ENCODE measurements at regions not wholly inside any gene's neighbourhood (a gene's known extent, or its start where the extent isn't known, plus 50 kb on each side); places are given as distances from the start of the nearest gene placed in this dataset.

GRCh38 chr10:123433539-123433938 lies 232.6 kb upstream of the GPR26 start:
- no peaks in the 10 kb centered on the region for H3K79me2 ChIP-seq (ENCODE audit: insufficient read depth)
- no peaks in the 10 kb centered on the region for H4K20me1 ChIP-seq (ENCODE audit: insufficient read depth)
- H2AFZ ChIP-seq = no peak overlapping the region
- H3K9me3 ChIP-seq (ENCODE audit: low read depth) = no peaks in the 10 kb centered on the region
- no peak overlapping the region for H3K27ac ChIP-seq
- TF ChIP-seq EZH2phosphoT487 (IDR thresholded peaks at IDR 0.05; ENCODE audit: insufficient read depth, low read depth) = no peak
- no peak for TF ChIP-seq EZH2 (IDR thresholded peaks at IDR 0.05; ENCODE audit: insufficient read depth, poor library complexity, severe bottlenecking)
- H3K27me3 ChIP-seq (replicated peaks; ENCODE audit: insufficient read depth) = peaks cover 13% of the 10 kb centered on the region; the same call in 1 of the 2 replicates
- DNase-seq = no peak
- in situ Hi-C loops (cut with MboI) = no loop called here
- no peaks in the 10 kb centered on the region for H3K4me1 ChIP-seq (ENCODE audit: insufficient read depth)
- no peak overlapping the region for H3K4me2 ChIP-seq (ENCODE audit: unreplicated experiment)
- WGBS, 2 experiments (ENCODE audit: low coverage in 1 of 2, low lambda C conversion rate in 2 of 2, missing lambda C conversion rate in 2 of 2) = 22 to 26% methylated on average over 6 of the region's 6 CpGs
- no peaks in the 10 kb centered on the region for H3K36me3 ChIP-seq (ENCODE audit: low read depth)
- H3K4me3 ChIP-seq = no peak overlapping the region
- H3K9ac ChIP-seq = no peak overlapping the region
- no peaks in the 10 kb centered on the region for H3F3A ChIP-seq (ENCODE audit: insufficient read depth)
- H3K9me2 ChIP-seq (ENCODE audit: insufficient read depth) = no peaks in the 10 kb centered on the region

DNA sequence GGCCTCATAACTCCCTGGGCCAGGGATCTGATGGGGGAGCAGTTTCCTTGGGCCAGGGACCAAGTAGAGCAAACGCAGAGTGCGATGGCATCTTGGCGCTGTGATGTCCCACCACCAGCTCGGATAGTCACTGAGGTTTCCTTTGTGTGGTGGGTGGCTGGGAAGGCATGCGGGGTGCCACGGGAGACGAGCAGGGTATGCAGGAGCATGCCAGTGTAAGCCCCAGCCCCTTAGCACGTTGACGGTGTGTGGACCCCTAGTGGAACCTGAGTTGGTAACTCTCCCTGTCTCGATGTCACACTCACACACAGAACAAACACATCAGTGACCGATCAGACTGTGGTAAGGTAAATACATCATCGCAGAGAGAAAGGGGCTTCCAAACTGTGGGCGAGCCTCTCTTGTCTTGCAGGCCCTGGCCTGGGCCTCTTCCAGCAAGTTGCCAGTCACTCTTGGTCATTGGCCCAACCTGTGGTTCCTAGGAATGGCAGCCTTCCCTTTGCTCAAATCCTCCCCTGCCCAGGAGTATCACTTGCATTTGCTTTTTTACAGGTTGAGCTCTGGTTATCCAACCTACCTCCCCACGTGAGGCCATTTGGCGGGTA lies 231.6 kb upstream of the GPR26 start:
- Histone ChIP-seq H3K9ac (no peak overlapping the region), H4K20me1 (ENCODE audit: insufficient read depth) (no peaks in the 10 kb centered on the region), H3K79me2 (ENCODE audit: insufficient read depth) (no peaks in the 10 kb centered on the region), H3K27me3 (replicated peaks; ENCODE audit: insufficient read depth) (peaks cover 8% of the 10 kb centered on the region; the same call in 1 of the 2 replicates), H3K4me3 (no peak overlapping the region), H3F3A (ENCODE audit: insufficient read depth) (no peaks in the 10 kb centered on the region), H3K9me2 (ENCODE audit: insufficient read depth) (no peaks in the 10 kb centered on the region), H3K36me3 (ENCODE audit: low read depth) (no peaks in the 10 kb centered on the region), H3K9me3 (ENCODE audit: low read depth) (no peaks in the 10 kb centered on the region), H3K4me1 (ENCODE audit: insufficient read depth) (no peaks in the 10 kb centered on the region), H3K4me2 (ENCODE audit: unreplicated experiment) (no peak overlapping the region), H3K27ac (no peak overlapping the region), H2AFZ (no peak overlapping the region)
- in situ Hi-C loops (cut with MboI) = no loop called here
- TF ChIP-seq EZH2 (IDR thresholded peaks at IDR 0.05; ENCODE audit: insufficient read depth, poor library complexity, severe bottlenecking) (no peak), EZH2phosphoT487 (IDR thresholded peaks at IDR 0.05; ENCODE audit: insufficient read depth, low read depth) (no peak)
- no peak for DNase-seq
- WGBS, 2 experiments (ENCODE audit: low coverage in 1 of 2, low lambda C conversion rate in 2 of 2, missing lambda C conversion rate in 2 of 2) = 48 to 49% methylated on average over 15 of the region's 15 CpGs

DNA sequence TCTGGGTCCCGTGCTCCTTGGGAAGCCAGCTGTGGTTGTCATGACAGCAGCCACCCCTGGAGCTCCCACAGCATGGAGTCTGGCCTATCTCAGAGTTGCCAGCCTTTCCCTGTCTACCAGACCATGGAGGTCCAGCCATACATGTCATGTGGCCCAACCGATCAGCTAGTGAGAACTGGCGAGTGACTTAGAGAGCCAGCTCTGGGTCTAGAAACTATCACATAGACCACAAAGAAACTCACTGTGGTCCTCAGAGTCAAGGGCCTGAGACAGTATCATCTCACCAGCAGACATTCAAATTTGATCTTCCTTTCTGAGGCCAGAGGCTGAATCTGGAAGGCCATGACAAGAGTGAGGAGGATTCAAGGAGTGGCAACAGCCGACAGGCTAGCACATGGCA lies 223.3 kb upstream of the GPR26 start:
- H3K27me3 ChIP-seq (replicated peaks; ENCODE audit: insufficient read depth) = no peaks in the 10 kb centered on the region
- in situ Hi-C loops (cut with MboI) = no loop called here
- H3F3A ChIP-seq (ENCODE audit: insufficient read depth) = no peaks in the 10 kb centered on the region
- H2AFZ ChIP-seq = no peak overlapping the region
- no peak overlapping the region for H3K9ac ChIP-seq
- no peaks in the 10 kb centered on the region for H4K20me1 ChIP-seq (ENCODE audit: insufficient read depth)
- H3K9me2 ChIP-seq (ENCODE audit: insufficient read depth) = no peaks in the 10 kb centered on the region
- no peaks in the 10 kb centered on the region for H3K9me3 ChIP-seq (ENCODE audit: low read depth)
- H3K4me3 ChIP-seq = no peak overlapping the region
- H3K79me2 ChIP-seq (ENCODE audit: insufficient read depth) = no peaks in the 10 kb centered on the region
- no peaks in the 10 kb centered on the region for H3K36me3 ChIP-seq (ENCODE audit: low read depth)
- DNase-seq = no peak
- WGBS, 2 experiments (ENCODE audit: low coverage in 1 of 2, low lambda C conversion rate in 2 of 2, missing lambda C conversion rate in 2 of 2) = 31 to 35% methylated on average over 4 of the region's 4 CpGs
- H3K4me1 ChIP-seq (ENCODE audit: insufficient read depth) = no peaks in the 10 kb centered on the region
- H3K27ac ChIP-seq = no peak overlapping the region
- no peak for TF ChIP-seq EZH2phosphoT487 (IDR thresholded peaks at IDR 0.05; ENCODE audit: insufficient read depth, low read depth)
- TF ChIP-seq EZH2 (IDR thresholded peaks at IDR 0.05; ENCODE audit: insufficient read depth, poor library complexity, severe bottlenecking) = no peak
- H3K4me2 ChIP-seq (ENCODE audit: unreplicated experiment) = no peak overlapping the region

GRCh38 chr10:123443924-123444323 lies 222.2 kb upstream of the GPR26 start:
- in situ Hi-C loops (cut with MboI) = no loop called here
- Histone ChIP-seq H3K9me2 (ENCODE audit: insufficient read depth) (no peaks in the 10 kb centered on the region), H3K4me3 (no peak overlapping the region), H3K27me3 (replicated peaks; ENCODE audit: insufficient read depth) (no peaks in the 10 kb centered on the region), H3K79me2 (ENCODE audit: insufficient read depth) (no peaks in the 10 kb centered on the region), H4K20me1 (ENCODE audit: insufficient read depth) (no peaks in the 10 kb centered on the region), H3K9me3 (ENCODE audit: low read depth) (no peaks in the 10 kb centered on the region), H3K4me2 (ENCODE audit: unreplicated experiment) (no peak overlapping the region), H3K27ac (no peak overlapping the region), H3K9ac (no peak overlapping the region), H3K36me3 (ENCODE audit: low read depth) (no peaks in the 10 kb centered on the region), H3F3A (ENCODE audit: insufficient read depth) (no peaks in the 10 kb centered on the region), H2AFZ (no peak overlapping the region), H3K4me1 (ENCODE audit: insufficient read depth) (no peaks in the 10 kb centered on the region)
- DNase-seq = no peak
- TF ChIP-seq EZH2 (IDR thresholded peaks at IDR 0.05; ENCODE audit: insufficient read depth, poor library complexity, severe bottlenecking) (no peak), EZH2phosphoT487 (IDR thresholded peaks at IDR 0.05; ENCODE audit: insufficient read depth, low read depth) (no peak)

DNA sequence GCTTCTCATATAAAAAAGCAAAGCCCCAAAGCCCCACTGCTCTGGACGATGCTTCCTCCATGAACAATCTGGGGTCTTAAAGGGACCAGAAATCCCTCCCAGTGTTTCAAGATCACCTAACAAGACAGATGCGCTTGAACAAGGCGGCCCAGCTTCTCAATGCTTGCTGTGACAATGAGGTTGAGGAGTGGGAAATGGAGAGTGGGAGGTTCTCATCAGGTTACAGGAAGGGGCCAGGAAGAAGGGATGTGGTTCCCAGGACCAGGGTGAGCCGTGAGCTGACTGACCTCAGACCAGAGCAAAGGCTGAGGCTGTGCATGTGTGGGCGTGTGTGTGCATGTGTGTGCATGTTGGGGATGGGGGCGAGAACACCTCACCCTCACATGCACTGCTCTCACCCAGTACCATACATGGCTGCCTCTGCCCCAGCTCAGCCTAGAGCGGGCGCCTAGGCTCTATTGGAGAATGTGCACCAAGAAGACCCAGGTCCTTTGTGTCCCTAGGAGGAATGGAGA lies 220.8 kb upstream of the GPR26 start:
- H3K79me2 ChIP-seq (ENCODE audit: insufficient read depth) = no peaks in the 10 kb centered on the region
- H3K4me2 ChIP-seq (ENCODE audit: unreplicated experiment) = no peak overlapping the region
- H3F3A ChIP-seq (ENCODE audit: insufficient read depth) = no peaks in the 10 kb centered on the region
- no peaks in the 10 kb centered on the region for H4K20me1 ChIP-seq (ENCODE audit: insufficient read depth)
- no peak for DNase-seq
- H3K27ac ChIP-seq = no peak overlapping the region
- no peaks in the 10 kb centered on the region for H3K36me3 ChIP-seq (ENCODE audit: low read depth)
- TF ChIP-seq EZH2phosphoT487 (IDR thresholded peaks at IDR 0.05; ENCODE audit: insufficient read depth, low read depth) (no peak), EZH2 (IDR thresholded peaks at IDR 0.05; ENCODE audit: insufficient read depth, poor library complexity, severe bottlenecking) (no peak)
- no peak overlapping the region for H2AFZ ChIP-seq
- 31 to 39% methylated on average over 8 of the region's 8 CpGs for WGBS, 2 experiments (ENCODE audit: low coverage in 1 of 2, low lambda C conversion rate in 2 of 2, missing lambda C conversion rate in 2 of 2)
- H3K9ac ChIP-seq = no peak overlapping the region
- no peak overlapping the region for H3K4me3 ChIP-seq
- no peaks in the 10 kb centered on the region for H3K4me1 ChIP-seq (ENCODE audit: insufficient read depth)
- H3K9me2 ChIP-seq (ENCODE audit: insufficient read depth) = no peaks in the 10 kb centered on the region
- H3K9me3 ChIP-seq (ENCODE audit: low read depth) = no peaks in the 10 kb centered on the region
- in situ Hi-C loops (cut with MboI) = no loop called here
- no peaks in the 10 kb centered on the region for H3K27me3 ChIP-seq (replicated peaks; ENCODE audit: insufficient read depth)

All from GM23248 (cell line).